ENCODE measurements at regions not wholly inside any gene's neighbourhood (a gene's known extent, or its start where the extent isn't known, plus 50 kb on each side); places are given as distances from the start of the nearest gene placed in this dataset.
"Not testable (repeated sequence)": the region's sequence is repeated elsewhere in the genome, so short reads cannot be mapped to it uniquely, and the experiment has no call there.

DNA sequence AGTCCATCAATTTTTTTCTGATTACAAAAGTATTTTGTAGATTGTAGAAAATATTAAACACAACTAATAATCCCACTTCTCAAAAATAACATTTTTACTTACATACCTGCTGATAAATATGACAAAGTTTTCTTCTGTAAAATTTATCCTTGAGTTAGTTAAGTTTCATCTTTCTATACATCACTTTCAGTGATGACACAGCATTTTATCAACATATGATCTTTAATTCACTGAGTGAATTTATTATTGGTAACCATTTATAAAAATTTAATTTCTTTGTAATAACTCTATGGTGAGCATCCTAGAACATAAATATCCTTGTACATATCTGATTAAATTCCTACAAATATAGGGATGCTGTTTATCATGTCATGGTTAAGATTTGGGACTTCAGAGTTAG is 385.0 kb upstream of the SLC35B3 start:
- no peaks in the 10 kb centered on the region for H3K27me3 Mint-ChIP-seq
- POLR2A ChIA-PET: no interaction called here
- no peaks in the 10 kb centered on the region for H3K9me3 Mint-ChIP-seq
- DNase-seq (no peak), ATAC-seq (ENCODE audit: low read depth) (no peak)
- H3K36me3 Mint-ChIP-seq: no peaks in the 10 kb centered on the region
- no peak overlapping the region for H3K27ac Mint-ChIP-seq
- no peak overlapping the region for H3K4me3 Mint-ChIP-seq
- no peaks in the 10 kb centered on the region for H3K4me1 Mint-ChIP-seq

DNA sequence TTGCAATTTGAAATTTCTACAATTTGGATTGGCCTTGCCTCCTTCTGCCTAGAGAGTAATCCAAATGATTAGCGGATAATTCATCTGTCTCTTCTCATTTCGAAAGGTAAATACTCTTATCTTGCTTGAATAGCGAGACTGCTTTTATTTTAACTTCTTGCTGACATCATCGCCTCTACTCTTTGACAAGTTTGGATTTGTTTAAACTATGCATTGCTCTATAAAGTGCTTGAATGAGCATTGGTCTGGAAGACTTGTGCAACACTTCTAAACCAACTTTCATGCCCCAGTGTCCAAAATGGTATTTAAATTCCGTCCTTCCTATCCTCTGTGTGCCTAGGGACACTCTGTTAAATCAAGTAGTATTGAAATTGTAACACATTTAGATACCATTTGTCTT is 384.1 kb upstream of the SLC35B3 start:
- H3K4me1 Mint-ChIP-seq: no peaks in the 10 kb centered on the region
- ATAC-seq (ENCODE audit: low read depth) (no peak), DNase-seq (no peak)
- no peaks in the 10 kb centered on the region for H3K9me3 Mint-ChIP-seq
- no peaks in the 10 kb centered on the region for H3K27me3 Mint-ChIP-seq
- POLR2A ChIA-PET: no interaction called here
- H3K36me3 Mint-ChIP-seq: no peaks in the 10 kb centered on the region
- no peak overlapping the region for H3K27ac Mint-ChIP-seq
- no peak overlapping the region for H3K4me3 Mint-ChIP-seq

DNA sequence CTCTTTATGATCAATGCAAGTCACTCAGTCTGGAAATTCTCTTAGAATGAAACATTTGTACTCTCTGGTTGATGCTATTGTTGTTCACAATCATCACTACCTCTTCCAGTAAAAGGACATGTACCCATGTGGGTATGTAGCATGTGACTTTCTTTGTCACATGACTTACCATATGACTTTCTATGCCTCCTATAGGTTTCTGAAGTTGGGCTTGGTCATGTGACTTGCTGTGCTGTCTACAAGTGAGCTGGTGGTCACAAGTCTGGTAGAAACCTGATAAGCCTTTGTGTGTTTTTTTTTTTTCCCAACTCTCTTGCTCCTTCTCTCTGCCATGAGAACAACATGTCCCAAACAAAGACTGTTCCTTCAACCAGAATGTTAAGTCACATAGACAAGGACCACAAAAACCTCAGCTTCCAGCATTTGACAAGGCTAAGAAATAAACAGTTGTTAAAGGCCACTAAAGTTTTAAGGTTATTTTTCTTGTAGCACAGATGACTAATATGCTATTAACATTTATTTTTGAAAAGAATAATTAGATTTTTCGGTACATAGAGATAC is 379.2 kb upstream of the SLC35B3 start:
- POLR2A ChIA-PET: no interaction called here
- H3K27me3 Mint-ChIP-seq: no peaks in the 10 kb centered on the region
- H3K36me3 Mint-ChIP-seq: no peaks in the 10 kb centered on the region
- no peak overlapping the region for H3K27ac Mint-ChIP-seq
- DNase-seq: no peak
- no peak overlapping the region for H3K4me3 Mint-ChIP-seq
- no peaks in the 10 kb centered on the region for H3K4me1 Mint-ChIP-seq
- H3K9me3 Mint-ChIP-seq: no peaks in the 10 kb centered on the region
- no peak for ATAC-seq (ENCODE audit: low read depth)

DNA sequence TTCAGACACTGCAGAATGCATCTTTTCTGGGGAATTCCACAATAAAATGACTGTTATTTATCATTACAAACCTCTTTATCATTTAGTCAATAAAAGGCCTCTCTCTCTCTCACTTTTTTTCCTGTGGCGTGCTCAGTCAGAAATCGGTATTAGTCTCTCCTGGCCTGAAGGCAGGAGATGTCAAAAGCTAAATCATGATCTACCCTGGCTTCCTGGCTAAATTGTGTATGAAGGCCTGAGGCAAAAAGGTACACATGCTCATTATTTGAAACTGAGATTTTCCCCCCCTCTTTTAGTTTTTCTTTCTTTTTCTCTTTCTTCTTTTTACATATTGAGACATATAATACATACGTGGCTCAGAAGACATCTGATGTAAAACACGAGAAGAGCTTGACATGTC is 375.0 kb upstream of the SLC35B3 start:
- no peak for ATAC-seq (ENCODE audit: low read depth)
- Mint-ChIP-seq H3K27me3 (no peaks in the 10 kb centered on the region), H3K4me3 (no peak overlapping the region)

DNA sequence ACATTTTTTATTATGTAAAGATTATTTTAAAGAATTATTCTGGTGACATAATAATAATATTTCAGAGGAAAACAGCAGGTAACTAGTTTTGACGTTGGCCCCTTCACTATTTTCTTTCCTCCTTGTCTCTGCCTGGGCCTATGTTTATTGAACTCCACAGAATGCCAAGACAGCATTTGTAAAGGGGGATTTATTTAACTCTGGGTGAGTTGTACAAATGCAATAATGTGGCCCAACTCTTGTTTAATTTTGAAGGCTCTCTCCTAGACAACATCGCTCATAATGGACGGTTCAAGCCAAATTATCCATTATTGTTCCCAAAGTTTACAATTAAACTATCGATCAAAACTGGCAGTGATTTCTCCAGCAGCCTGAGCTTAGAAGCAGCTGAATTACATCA is 374.3 kb upstream of the SLC35B3 start:
- ATAC-seq (ENCODE audit: low read depth): no peak
- H3K9me3 Mint-ChIP-seq: no peaks in the 10 kb centered on the region
- no peaks in the 10 kb centered on the region for H3K27me3 Mint-ChIP-seq
- no peaks in the 10 kb centered on the region for H3K4me1 Mint-ChIP-seq
- POLR2A ChIA-PET: no interaction called here
- H3K36me3 Mint-ChIP-seq: no peaks in the 10 kb centered on the region
- DNase-seq: no peak
- no peak overlapping the region for H3K27ac Mint-ChIP-seq
- no peak overlapping the region for H3K4me3 Mint-ChIP-seq

More for the DNA sequence above, 375.0 kb upstream of the SLC35B3 start:
- H3K4me1 Mint-ChIP-seq: no peaks in the 10 kb centered on the region
- H3K27ac Mint-ChIP-seq: no peak overlapping the region
- no peaks in the 10 kb centered on the region for H3K9me3 Mint-ChIP-seq
- no peak for DNase-seq
- POLR2A ChIA-PET: no interaction called here
- H3K36me3 Mint-ChIP-seq: no peaks in the 10 kb centered on the region

- Mint-ChIP-seq H3K27me3 (no peaks in the 10 kb centered on the region), H3K4me1 (no peaks in the 10 kb centered on the region), H3K9me3 (peaks cover 7% of the 10 kb centered on the region), H3K27ac (no peak overlapping the region), H3K4me3 (no peak overlapping the region), H3K36me3 (no peaks in the 10 kb centered on the region)
- DNase-seq: no peak
- no peak for ATAC-seq (ENCODE audit: low read depth)
- POLR2A ChIA-PET: no interaction called here
These were observed 367.9 kb upstream of the SLC35B3 start for GRCh38 chr6:8803181-8803760.

GRCh38 chr6:8802397-8802796 is 367.1 kb upstream of the SLC35B3 start:
- H3K9me3 Mint-ChIP-seq; POLR2A ChIA-PET; H3K4me1 Mint-ChIP-seq; H3K4me3 Mint-ChIP-seq; H3K27me3 Mint-ChIP-seq; DNase-seq; ATAC-seq (ENCODE audit: low read depth); H3K36me3 Mint-ChIP-seq; H3K27ac Mint-ChIP-seq: not testable (repeated sequence)

GRCh38 chr6:8794420-8794819 is 359.1 kb upstream of the SLC35B3 start:
- no peaks in the 10 kb centered on the region for H3K4me1 Mint-ChIP-seq
- H3K4me3 Mint-ChIP-seq: no peak overlapping the region
- H3K27me3 Mint-ChIP-seq: no peaks in the 10 kb centered on the region
- DNase-seq (no peak), ATAC-seq (ENCODE audit: low read depth) (no peak)
- H3K27ac Mint-ChIP-seq: no peak overlapping the region
- H3K9me3 Mint-ChIP-seq: peaks cover 3% of the 10 kb centered on the region
- H3K36me3 Mint-ChIP-seq: no peaks in the 10 kb centered on the region
- POLR2A ChIA-PET: no interaction called here

- Mint-ChIP-seq H3K27ac (no peak overlapping the region), H3K4me3 (no peak overlapping the region), H3K27me3 (no peaks in the 10 kb centered on the region), H3K4me1 (no peaks in the 10 kb centered on the region), H3K9me3 (peaks cover 2% of the 10 kb centered on the region), H3K36me3 (no peaks in the 10 kb centered on the region)
- no peak for DNase-seq
- POLR2A ChIA-PET: no interaction called here
- ATAC-seq (ENCODE audit: low read depth): no peak
These were observed 354.5 kb upstream of the SLC35B3 start for GRCh38 chr6:8789878-8790277.

- H3K9me3 Mint-ChIP-seq: peaks cover 5% of the 10 kb centered on the region
- H3K36me3 Mint-ChIP-seq: no peaks in the 10 kb centered on the region
- no peak overlapping the region for H3K4me3 Mint-ChIP-seq
- ATAC-seq (ENCODE audit: low read depth): no peak
- H3K27me3 Mint-ChIP-seq: no peaks in the 10 kb centered on the region
- no peak overlapping the region for H3K27ac Mint-ChIP-seq
- DNase-seq: no peak
- no peaks in the 10 kb centered on the region for H3K4me1 Mint-ChIP-seq
- POLR2A ChIA-PET: no interaction called here
These were observed 349.9 kb upstream of the SLC35B3 start for GRCh38 chr6:8785223-8785622.

DNA sequence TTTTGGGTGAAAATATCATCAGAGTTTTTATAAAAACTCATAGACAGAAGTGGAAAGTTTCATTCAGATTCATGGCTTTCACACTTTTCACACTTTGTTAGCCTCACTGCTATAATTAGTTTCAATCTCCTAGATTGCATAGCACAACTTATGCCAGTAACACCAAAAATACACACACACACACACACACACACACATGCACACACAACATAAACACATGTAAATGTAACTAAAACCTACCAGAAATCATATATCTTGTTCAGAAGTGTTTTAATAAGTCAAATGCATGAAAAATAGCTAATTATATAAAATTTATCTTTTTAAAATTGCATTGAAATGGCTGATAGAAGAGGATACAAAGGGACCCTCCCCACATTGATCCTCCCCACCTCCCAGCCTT is 347.8 kb upstream of the SLC35B3 start:
- Mint-ChIP-seq H3K27me3 (no peaks in the 10 kb centered on the region), H3K36me3 (no peaks in the 10 kb centered on the region), H3K4me1 (no peaks in the 10 kb centered on the region), H3K27ac (no peak overlapping the region), H3K9me3 (peaks cover 3% of the 10 kb centered on the region), H3K4me3 (no peak overlapping the region)
- ATAC-seq (ENCODE audit: low read depth) (no peak), DNase-seq (no peak)
- POLR2A ChIA-PET: no interaction called here

DNA sequence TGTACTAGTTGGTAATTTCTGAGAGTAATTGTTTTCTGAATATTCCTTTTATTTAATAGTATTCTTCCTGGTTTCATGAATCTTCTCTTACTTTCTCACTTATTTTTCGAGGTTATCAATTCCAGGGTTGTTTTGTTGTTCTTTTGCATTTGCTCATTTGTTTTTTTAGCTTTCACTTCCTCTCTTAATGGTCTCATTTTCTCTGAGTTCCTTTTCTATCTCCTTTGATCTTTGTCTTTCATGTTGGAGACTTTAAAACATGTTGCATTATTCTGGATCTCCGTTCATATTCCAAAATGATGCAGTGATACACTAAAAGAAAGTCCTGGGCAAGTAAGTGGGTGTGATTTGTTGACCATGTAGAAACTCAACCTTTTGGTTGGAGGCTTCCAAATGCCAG is 345.3 kb upstream of the SLC35B3 start:
- peaks cover 4% of the 10 kb centered on the region for H3K9me3 Mint-ChIP-seq
- H3K27me3 Mint-ChIP-seq: no peaks in the 10 kb centered on the region
- H3K27ac Mint-ChIP-seq: no peak overlapping the region
- DNase-seq (no peak), ATAC-seq (ENCODE audit: low read depth) (no peak)
- H3K4me3 Mint-ChIP-seq: no peak overlapping the region
- POLR2A ChIA-PET: no interaction called here
- no peaks in the 10 kb centered on the region for H3K36me3 Mint-ChIP-seq
- H3K4me1 Mint-ChIP-seq: no peaks in the 10 kb centered on the region

- H3K4me3 Mint-ChIP-seq: no peak overlapping the region
- H3K36me3 Mint-ChIP-seq: no peaks in the 10 kb centered on the region
- no peaks in the 10 kb centered on the region for H3K4me1 Mint-ChIP-seq
- no peaks in the 10 kb centered on the region for H3K9me3 Mint-ChIP-seq
- H3K27ac Mint-ChIP-seq: no peak overlapping the region
- no peak for DNase-seq
- H3K27me3 Mint-ChIP-seq: no peaks in the 10 kb centered on the region
- POLR2A ChIA-PET: no interaction called here
- ATAC-seq (ENCODE audit: low read depth): no peak
These were observed 329.4 kb upstream of the SLC35B3 start for GRCh38 chr6:8764733-8765132.

GRCh38 chr6:8760951-8761350 is 325.6 kb upstream of the SLC35B3 start:
- no peak overlapping the region for H3K4me3 Mint-ChIP-seq
- POLR2A ChIA-PET: no interaction called here
- H3K27ac Mint-ChIP-seq: no peak overlapping the region
- no peaks in the 10 kb centered on the region for H3K4me1 Mint-ChIP-seq
- H3K9me3 Mint-ChIP-seq: peaks cover 1% of the 10 kb centered on the region
- ATAC-seq (ENCODE audit: low read depth) (no peak), DNase-seq (no peak)
- H3K36me3 Mint-ChIP-seq: no peaks in the 10 kb centered on the region
- no peaks in the 10 kb centered on the region for H3K27me3 Mint-ChIP-seq

DNA sequence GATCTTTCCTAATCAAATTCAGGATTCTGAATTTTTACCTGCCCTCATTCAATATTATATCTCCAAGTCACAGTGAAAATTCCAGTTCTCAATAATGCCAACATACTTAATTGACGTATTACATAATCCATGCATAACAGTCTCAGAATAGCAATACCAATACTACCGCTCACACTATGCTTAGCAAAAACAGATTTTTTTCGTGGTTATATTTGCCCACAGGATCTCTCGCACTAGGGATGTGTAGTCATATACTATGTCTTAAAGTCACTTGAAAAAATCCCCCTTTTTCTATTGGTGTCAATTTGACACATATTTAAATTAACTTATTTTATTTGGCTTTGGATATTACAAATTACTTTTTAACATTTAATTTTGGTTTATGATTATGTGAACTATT is 323.1 kb upstream of the SLC35B3 start:
- no peaks in the 10 kb centered on the region for H3K4me1 Mint-ChIP-seq
- no peak overlapping the region for H3K4me3 Mint-ChIP-seq
- POLR2A ChIA-PET: no interaction called here
- no peak for ATAC-seq (ENCODE audit: low read depth)
- no peaks in the 10 kb centered on the region for H3K36me3 Mint-ChIP-seq
- no peak for DNase-seq
- H3K27me3 Mint-ChIP-seq: no peaks in the 10 kb centered on the region
- H3K9me3 Mint-ChIP-seq: peaks cover 1% of the 10 kb centered on the region
- no peak overlapping the region for H3K27ac Mint-ChIP-seq
